Upper lobe of left lung (tissue), 6 donors: ENCODE measurements at regions not wholly inside any gene's neighbourhood (a gene's known extent, or its start where the extent isn't known, plus 50 kb on each side); places are given as distances from the start of the nearest gene placed in this dataset.

Source experiments
- ATAC-seq, 2 donors: fragments of 200-7000 bp; cut with Tn5 transposase; one replicate each; pipeline ENCODE4 v1.9.1; 2022; ENCODE audit warnings: mild to moderate bottlenecking in 2 of 2, moderate library complexity in 2 of 2; ENCODE audit not compliant: low FRiP score in 2 of 2
- DNase-seq, 2 donors: peaks; one replicate each; pipeline ENCODE4 v3.0.0-alpha.2; 2019 to 2020
- H3K27ac ChIP-seq, 4 donors: fragments of 200-600 bp; sonication (generic); one replicate each; pipeline ENCODE4 v1.5.1; 2016 to 2019
- H3K27me3 ChIP-seq, 4 donors: fragments of 200-600 bp; sonication (generic); one replicate each; pipeline ENCODE4 v1.5.1; 2017 to 2019
- H3K36me3 ChIP-seq, 4 donors: fragments of 200-600 bp; sonication (generic); one replicate each; pipeline ENCODE4 v1.5.1; 2016 to 2019
- H3K4me1 ChIP-seq, 4 donors: fragments of 200-600 bp; sonication (generic); one replicate each; pipeline ENCODE4 v1.5.1; 2018 to 2019
- H3K4me3 ChIP-seq, 4 donors: fragments of 200-600 bp; sonication (generic); one replicate each; pipeline ENCODE4 v1.5.1; 2017 to 2019; ENCODE audit warnings: mild to moderate bottlenecking in 2 of 4, moderate library complexity in 1 of 4
- H3K9me3 ChIP-seq, 4 donors: fragments of 200-600 bp; sonication (generic); one replicate each; pipeline ENCODE4 v1.5.1; 2018 to 2019
- CTCF ChIP-seq, 6 experiments: fragments of 450-650 bp in 4 of 6; fragments of 200-600 bp in 2 of 6; sonication (generic) in 2 of 6; IDR thresholded peaks; one replicate each; pipeline ENCODE4 v1.5.1; 2016 to 2019; ENCODE audit warnings: antibody characterized with exemption in 6 of 6
- EP300 ChIP-seq, 4 donors: sonication (generic); formaldehyde crosslinking; IDR thresholded peaks; one replicate each; pipeline ENCODE4 v1.5.1; 2017; ENCODE audit warnings: antibody characterized with exemption in 4 of 4, control low read depth in 2 of 4
- POLR2A ChIP-seq, 4 donors: fragments of 450-650 bp; IDR thresholded peaks; one replicate each; pipeline ENCODE4 v1.5.1; 2016 to 2017; ENCODE audit warnings: antibody characterized with exemption in 4 of 4, mild to moderate bottlenecking in 2 of 4
- POLR2AphosphoS5 ChIP-seq, 2 donors: sonication (generic); formaldehyde crosslinking; IDR thresholded peaks; one replicate each; pipeline ENCODE4 v1.5.1; 2017; ENCODE audit warnings: antibody characterized with exemption in 2 of 2
- WGBS, 2 donors: methylation state at CpG; one replicate each; pipeline ENCODE4 v1.1.5; 2017 to 2018; 5-methylcytosine and 5-hydroxymethylcytosine counted together
- donor health status: DM: no; HTN: no; CAD: no; lungs with moderate emphysema.
- donor health status: DM: no; HTN: yes; CAD: no; lungs with severe emphysema.

- Histone ChIP-seq H3K9me3 (no peaks in the 10 kb centered on the region), H3K27ac (no peak overlapping the region), H3K4me3 (no peak overlapping the region), H3K36me3 (no peaks in the 10 kb centered on the region), H3K27me3 (no peaks in the 10 kb centered on the region), H3K4me1 (no peaks in the 10 kb centered on the region)
- TF ChIP-seq POLR2A (IDR thresholded peaks at IDR 0.05): no peak
- TF ChIP-seq POLR2AphosphoS5 (IDR thresholded peaks at IDR 0.05): no peak
- no peak for TF ChIP-seq EP300 (IDR thresholded peaks at IDR 0.05)
- DNase-seq: no peak
- WGBS, 2 donors: 71 to 76% methylated on average over 7 of the region's 7 CpGs
- no peak for ATAC-seq
Observed at GRCh38 chr12:72134246-72135020, 137.7 kb upstream of the TRHDE start.

GRCh38 chr12:72135021-72135301, 137.2 kb upstream of the TRHDE start:
- H3K36me3 ChIP-seq: no peaks in the 10 kb centered on the region
- DNase-seq (no peak), ATAC-seq (no peak)

GRCh38 chr12:72136792-72137191, 135.4 kb upstream of the TRHDE start:
- WGBS, 2 donors: 86 to 94% methylated on average over 5 of the region's 5 CpGs
- no peak for TF ChIP-seq POLR2AphosphoS5 (IDR thresholded peaks at IDR 0.05)
- no peak for TF ChIP-seq EP300 (IDR thresholded peaks at IDR 0.05)
- TF ChIP-seq CTCF (IDR thresholded peaks at IDR 0.05): no peak
- Histone ChIP-seq H3K27ac (no peak overlapping the region), H3K36me3 (no peaks in the 10 kb centered on the region), H3K27me3 (no peaks in the 10 kb centered on the region), H3K9me3 (no peaks in the 10 kb centered on the region), H3K4me3 (no peak overlapping the region), H3K4me1 (no peaks in the 10 kb centered on the region)
- ATAC-seq (no peak), DNase-seq (no peak)

More at GRCh38 chr12:72135021-72135301, 137.2 kb upstream of the TRHDE start:
- Histone ChIP-seq H3K27me3 (no peaks in the 10 kb centered on the region), H3K27ac (no peak overlapping the region), H3K4me1 (no peaks in the 10 kb centered on the region), H3K4me3 (no peak overlapping the region), H3K9me3 (no peaks in the 10 kb centered on the region)
- TF ChIP-seq POLR2A (IDR thresholded peaks at IDR 0.05) (no peak), POLR2AphosphoS5 (IDR thresholded peaks at IDR 0.05) (no peak), EP300 (IDR thresholded peaks at IDR 0.05) (no peak), CTCF (IDR thresholded peaks at IDR 0.05) (no peak)
- WGBS, 2 donors: 71 to 79% methylated on average over 2 of the region's 2 CpGs

GRCh38 chr12:72139411-72139810, 132.8 kb upstream of the TRHDE start:
- H3K27ac ChIP-seq: no peak overlapping the region
- H3K9me3 ChIP-seq: no peaks in the 10 kb centered on the region
- no peaks in the 10 kb centered on the region for H3K4me1 ChIP-seq
- H3K27me3 ChIP-seq: no peaks in the 10 kb centered on the region
- H3K4me3 ChIP-seq: no peak overlapping the region
- H3K36me3 ChIP-seq: no peaks in the 10 kb centered on the region
- no peak for TF ChIP-seq EP300 (IDR thresholded peaks at IDR 0.05)
- no peak for TF ChIP-seq CTCF (IDR thresholded peaks at IDR 0.05)
- TF ChIP-seq POLR2AphosphoS5 (IDR thresholded peaks at IDR 0.05): no peak
- no peak for TF ChIP-seq POLR2A (IDR thresholded peaks at IDR 0.05)
- ATAC-seq (no peak), DNase-seq (no peak)
- WGBS, 2 donors: 86 to 88% methylated on average over 4 of the region's 4 CpGs

GRCh38 chr12:72141381-72141780, 130.8 kb upstream of the TRHDE start:
- ATAC-seq (no peak), DNase-seq (no peak)
- 48 to 62% methylated on average over 2 of the region's 2 CpGs for WGBS, 2 donors
- Histone ChIP-seq H3K4me1 (no peaks in the 10 kb centered on the region), H3K27me3 (no peaks in the 10 kb centered on the region), H3K4me3 (no peak overlapping the region), H3K9me3 (no peaks in the 10 kb centered on the region), H3K27ac (no peak overlapping the region), H3K36me3 (no peaks in the 10 kb centered on the region)
- no peak for TF ChIP-seq POLR2AphosphoS5 (IDR thresholded peaks at IDR 0.05)
- no peak for TF ChIP-seq CTCF (IDR thresholded peaks at IDR 0.05)
- TF ChIP-seq EP300 (IDR thresholded peaks at IDR 0.05): no peak
- no peak for TF ChIP-seq POLR2A (IDR thresholded peaks at IDR 0.05)
